Spinal cord (tissue), 9 donors: ENCODE measurements at regions not wholly inside any gene's neighbourhood (a gene's known extent, or its start where the extent isn't known, plus 50 kb on each side); places are given as distances from the start of the nearest gene placed in this dataset.

Experiments
- DNase-seq, 6 donors: peaks; one replicate each; pipeline versions ENCODE4 v3.0.0 to v3.0.0-alpha.2; 2013 to 2015; ENCODE audit warnings: low spot score in 6 of 6, low read depth in 4 of 6
- H3K27ac ChIP-seq: one replicate; pipeline ENCODE4 v1.5.1; 2013; ENCODE audit warnings: low read depth, low read length, control low read depth
- H3K27me3 ChIP-seq: one replicate; pipeline ENCODE4 v1.6.1; 2013; ENCODE audit warnings: low read length; ENCODE audit not compliant: control insufficient read depth, insufficient read depth
- H3K36me3 ChIP-seq: one replicate; pipeline ENCODE4 v1.6.1; 2013; ENCODE audit warnings: low read length; ENCODE audit not compliant: control insufficient read depth, insufficient read depth
- H3K4me1 ChIP-seq: one replicate; pipeline ENCODE4 v1.6.1; 2013; ENCODE audit warnings: low read length; ENCODE audit not compliant: control insufficient read depth, insufficient read depth
- H3K4me3 ChIP-seq: one replicate; pipeline ENCODE4 v1.5.1; 2013; ENCODE audit warnings: low read depth, low read length, control low read depth
- H3K9me3 ChIP-seq: one replicate; pipeline ENCODE4 v1.6.1; 2013; ENCODE audit warnings: low read length; ENCODE audit not compliant: control insufficient read depth, insufficient read depth
- WGBS: methylation state at CpG from one replicate; pipeline ENCODE4 v1.1.5; 2013; ENCODE audit warnings: missing lambda C conversion rate; ENCODE audit not compliant: insufficient coverage; 5-methylcytosine and 5-hydroxymethylcytosine counted together
- donor health status: healthy.

GRCh38 chr21:35254006-35254764 is 205.1 kb upstream of the RUNX1 start:
- H3K4me3 ChIP-seq: no peak overlapping the region
- no peaks in the 10 kb centered on the region for H3K36me3 ChIP-seq
- peak in 1 of 6 donors; percentile 49 for DNase-seq
- no peak overlapping the region for H3K27ac ChIP-seq
- H3K4me1 ChIP-seq: no peaks in the 10 kb centered on the region
- 71% methylated on average over 2 of the region's 12 CpGs for WGBS
- H3K27me3 ChIP-seq: no peaks in the 10 kb centered on the region
- H3K9me3 ChIP-seq: no peaks in the 10 kb centered on the region

GRCh38 chr21:35252831-35253230 is 203.7 kb upstream of the RUNX1 start:
- no peaks in the 10 kb centered on the region for H3K36me3 ChIP-seq
- H3K4me3 ChIP-seq: no peak overlapping the region
- no peak overlapping the region for H3K27ac ChIP-seq
- no peaks in the 10 kb centered on the region for H3K27me3 ChIP-seq
- no peaks in the 10 kb centered on the region for H3K4me1 ChIP-seq
- WGBS: no CpG with 5 or more reads among the region's 2 CpGs
- H3K9me3 ChIP-seq: no peaks in the 10 kb centered on the region
- no peak for DNase-seq

- Histone ChIP-seq H3K36me3 (no peaks in the 10 kb centered on the region), H3K27ac (no peak overlapping the region), H3K4me1 (no peaks in the 10 kb centered on the region), H3K4me3 (no peak overlapping the region), H3K27me3 (no peaks in the 10 kb centered on the region), H3K9me3 (no peaks in the 10 kb centered on the region)
- WGBS: no CpG with 5 or more reads among the region's 1 CpG
- DNase-seq: no peak
Measured at GRCh38 chr21:35249636-35250035, 200.5 kb upstream of the RUNX1 start.

GRCh38 chr21:35245879-35246278 is 196.8 kb upstream of the RUNX1 start:
- H3K36me3 ChIP-seq: no peaks in the 10 kb centered on the region
- no peaks in the 10 kb centered on the region for H3K27me3 ChIP-seq
- no peaks in the 10 kb centered on the region for H3K9me3 ChIP-seq
- no CpG with 5 or more reads among the region's 1 CpG for WGBS
- DNase-seq: no peak
- no peaks in the 10 kb centered on the region for H3K4me1 ChIP-seq
- H3K27ac ChIP-seq: no peak overlapping the region
- no peak overlapping the region for H3K4me3 ChIP-seq

GRCh38 chr21:35244514-35244913 is 195.4 kb upstream of the RUNX1 start:
- WGBS: 92% methylated on average over 1 of the region's 4 CpGs
- peak in 1 of 6 donors; percentile 7 for DNase-seq

GRCh38 chr21:35243171-35243570 is 194.1 kb upstream of the RUNX1 start:
- no peak overlapping the region for H3K27ac ChIP-seq
- no peaks in the 10 kb centered on the region for H3K36me3 ChIP-seq
- 80% methylated on average over 1 of the region's 4 CpGs for WGBS
- no peak overlapping the region for H3K4me3 ChIP-seq
- no peaks in the 10 kb centered on the region for H3K9me3 ChIP-seq
- H3K27me3 ChIP-seq: peaks cover 2% of the 10 kb centered on the region
- H3K4me1 ChIP-seq: peaks cover 6% of the 10 kb centered on the region
- DNase-seq: no peak

More at GRCh38 chr21:35244514-35244913, 195.4 kb upstream of the RUNX1 start:
- H3K9me3 ChIP-seq: no peaks in the 10 kb centered on the region
- H3K4me1 ChIP-seq: peaks cover 6% of the 10 kb centered on the region
- no peak overlapping the region for H3K4me3 ChIP-seq
- H3K27me3 ChIP-seq: peaks cover 2% of the 10 kb centered on the region
- no peak overlapping the region for H3K27ac ChIP-seq
- no peaks in the 10 kb centered on the region for H3K36me3 ChIP-seq

GRCh38 chr21:35239811-35240219 is 190.7 kb upstream of the RUNX1 start:
- Histone ChIP-seq H3K4me1 (peaks cover 6% of the 10 kb centered on the region), H3K9me3 (no peaks in the 10 kb centered on the region), H3K27me3 (peaks cover 2% of the 10 kb centered on the region), H3K27ac (no peak overlapping the region), H3K36me3 (no peaks in the 10 kb centered on the region), H3K4me3 (no peak overlapping the region)
- WGBS: 7% methylated on average over 9 of the region's 9 CpGs
- peak in 3 of 6 donors; percentile 21 to 87 (median 63) for DNase-seq

- H3K36me3 ChIP-seq: no peaks in the 10 kb centered on the region
Measured at GRCh38 chr21:35238119-35238518, 189.0 kb upstream of the RUNX1 start.

GRCh38 chr21:35237287-35237686 is 188.2 kb upstream of the RUNX1 start:
- Histone ChIP-seq H3K36me3 (no peaks in the 10 kb centered on the region), H3K4me3 (no peak overlapping the region), H3K4me1 (peaks cover 6% of the 10 kb centered on the region), H3K9me3 (no peaks in the 10 kb centered on the region), H3K27ac (no peak overlapping the region), H3K27me3 (peaks cover 2% of the 10 kb centered on the region)
- DNase-seq: no peak
- 95% methylated on average over 2 of the region's 2 CpGs for WGBS

More at GRCh38 chr21:35238119-35238518, 189.0 kb upstream of the RUNX1 start:
- H3K4me3 ChIP-seq: no peak overlapping the region
- DNase-seq: no peak
- H3K9me3 ChIP-seq: no peaks in the 10 kb centered on the region
- peaks cover 2% of the 10 kb centered on the region for H3K27me3 ChIP-seq
- peaks cover 6% of the 10 kb centered on the region for H3K4me1 ChIP-seq
- no peak overlapping the region for H3K27ac ChIP-seq
- 87% methylated on average over 2 of the region's 2 CpGs for WGBS

GRCh38 chr21:35236090-35236489 is 187.0 kb upstream of the RUNX1 start:
- H3K27ac ChIP-seq: no peak overlapping the region
- H3K9me3 ChIP-seq: no peaks in the 10 kb centered on the region
- no peaks in the 10 kb centered on the region for H3K36me3 ChIP-seq
- no peak overlapping the region for H3K4me3 ChIP-seq
- H3K4me1 ChIP-seq: peaks cover 6% of the 10 kb centered on the region
- peaks cover 2% of the 10 kb centered on the region for H3K27me3 ChIP-seq
- no peak for DNase-seq
- WGBS: no CpG with 5 or more reads among the region's 1 CpG
